ENCODE measurements at regions not wholly inside any gene's neighbourhood (a gene's known extent, or its start where the extent isn't known, plus 50 kb on each side); places are given as distances from the start of the nearest gene placed in this dataset.

DNA sequence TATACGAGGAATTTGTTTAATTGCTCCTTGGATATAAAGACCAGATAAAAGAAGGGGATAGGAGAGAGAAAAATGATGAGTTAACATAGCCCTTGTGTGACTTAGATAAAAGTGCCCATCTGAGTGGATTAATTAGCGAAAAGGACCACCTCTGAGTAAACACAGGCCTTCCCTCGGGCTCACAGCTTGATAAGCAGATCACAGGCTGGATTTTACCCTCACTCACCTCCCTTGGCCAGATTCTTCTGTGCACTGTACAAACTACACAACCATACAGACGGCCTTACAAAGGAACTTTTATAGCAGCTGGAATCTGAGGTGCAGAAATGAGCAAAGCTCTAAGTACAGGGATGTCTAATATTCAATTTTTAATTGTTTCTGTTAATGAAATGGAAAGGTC is 112.4 kb upstream of the STT3B start:
- peaks cover 0 to 2% of the 10 kb centered on the region in 2 donors for H3K27me3 Mint-ChIP-seq (ENCODE audit: low read depth in 2 of 2)
- no peak overlapping the region for H3K27ac ChIP-seq (ENCODE audit: low read length)
- TF ChIP-seq, protein P1, sequence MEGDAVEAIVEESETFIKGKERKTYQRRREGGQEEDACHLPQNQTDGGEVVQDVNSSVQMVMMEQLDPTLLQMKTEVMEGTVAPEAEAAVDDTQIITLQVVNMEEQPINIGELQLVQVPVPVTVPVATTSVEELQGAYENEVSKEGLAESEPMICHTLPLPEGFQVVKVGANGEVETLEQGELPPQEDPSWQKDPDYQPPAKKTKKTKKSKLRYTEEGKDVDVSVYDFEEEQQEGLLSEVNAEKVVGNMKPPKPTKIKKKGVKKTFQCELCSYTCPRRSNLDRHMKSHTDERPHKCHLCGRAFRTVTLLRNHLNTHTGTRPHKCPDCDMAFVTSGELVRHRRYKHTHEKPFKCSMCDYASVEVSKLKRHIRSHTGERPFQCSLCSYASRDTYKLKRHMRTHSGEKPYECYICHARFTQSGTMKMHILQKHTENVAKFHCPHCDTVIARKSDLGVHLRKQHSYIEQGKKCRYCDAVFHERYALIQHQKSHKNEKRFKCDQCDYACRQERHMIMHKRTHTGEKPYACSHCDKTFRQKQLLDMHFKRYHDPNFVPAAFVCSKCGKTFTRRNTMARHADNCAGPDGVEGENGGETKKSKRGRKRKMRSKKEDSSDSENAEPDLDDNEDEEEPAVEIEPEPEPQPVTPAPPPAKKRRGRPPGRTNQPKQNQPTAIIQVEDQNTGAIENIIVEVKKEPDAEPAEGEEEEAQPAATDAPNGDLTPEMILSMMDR (IDR thresholded peaks at IDR 0.05), result no peak
- no peaks in the 10 kb centered on the region for H3K36me3 Mint-ChIP-seq
- H3K9me3 ChIP-seq (ENCODE audit: control insufficient read depth, insufficient read depth, low read length), result no peaks in the 10 kb centered on the region
- no peaks in the 10 kb centered on the region for H3K9me3 Mint-ChIP-seq
- H3K27ac Mint-ChIP-seq, result no peak overlapping the region
- 84% methylated on average over 4 of the region's 4 CpGs for WGBS (ENCODE audit: insufficient coverage)
- H3K4me1 ChIP-seq (ENCODE audit: control insufficient read depth, insufficient read depth, low read length), result no peaks in the 10 kb centered on the region
- H3K36me3 ChIP-seq (ENCODE audit: control insufficient read depth, insufficient read depth, low read length), result no peaks in the 10 kb centered on the region
- H3K4me1 Mint-ChIP-seq, result peaks cover 6% of the 10 kb centered on the region in 2 donors
- no peak overlapping the region for H3K4me3 ChIP-seq (ENCODE audit: low read length)
- no peak for ATAC-seq
- no peak for DNase-seq
- intact Hi-C loops (cut with micrococcal nuclease), result no loop called here
- no peaks in the 10 kb centered on the region for H3K27me3 ChIP-seq (ENCODE audit: control insufficient read depth, insufficient read depth, low read length)
- no peak overlapping the region for H3K4me3 Mint-ChIP-seq

DNA sequence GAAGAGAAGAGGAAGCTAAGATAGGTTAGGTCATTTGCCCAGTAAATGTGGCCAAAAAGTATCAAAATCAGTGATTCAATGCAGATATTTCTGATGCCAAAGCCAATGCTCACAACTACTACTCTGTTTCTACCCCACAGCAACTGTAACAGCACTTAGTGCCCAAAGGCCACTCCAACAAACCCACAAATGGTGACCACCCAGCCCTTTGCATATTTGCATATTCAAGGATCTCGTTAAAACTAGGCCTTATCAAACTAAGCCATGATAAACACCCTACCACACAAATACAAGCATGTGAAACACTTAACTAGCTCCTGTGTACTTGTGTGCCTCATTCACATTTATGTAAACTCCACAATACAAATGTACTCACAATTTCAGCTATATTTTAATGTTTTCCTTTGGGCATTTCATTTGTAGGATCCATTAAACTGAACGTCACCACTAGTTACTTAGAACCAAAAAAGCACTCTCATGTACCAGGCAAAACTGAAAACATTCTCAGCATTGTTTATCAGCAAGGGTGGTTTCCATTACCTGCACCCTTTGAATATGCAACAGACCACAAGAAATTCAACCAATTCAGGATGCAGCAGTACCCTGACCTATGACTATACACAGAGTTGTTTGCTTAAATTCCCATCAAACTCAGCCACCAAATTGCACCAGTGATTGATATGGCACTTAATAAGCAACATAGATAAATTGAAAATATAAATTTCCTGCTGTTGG is 111.2 kb upstream of the STT3B start:
- intact Hi-C loops (cut with micrococcal nuclease), result no loop called here
- Histone ChIP-seq H3K4me1 (ENCODE audit: control insufficient read depth, insufficient read depth, low read length) (no peaks in the 10 kb centered on the region), H3K36me3 (ENCODE audit: control insufficient read depth, insufficient read depth, low read length) (no peaks in the 10 kb centered on the region), H3K27me3 (ENCODE audit: control insufficient read depth, insufficient read depth, low read length) (no peaks in the 10 kb centered on the region), H3K9me3 (ENCODE audit: control insufficient read depth, insufficient read depth, low read length) (no peaks in the 10 kb centered on the region), H3K27ac (ENCODE audit: low read length) (no peak overlapping the region), H3K4me3 (ENCODE audit: low read length) (no peak overlapping the region)
- DNase-seq, result peak in 1 of 2 donors; percentile 32
- peaks cover 6% of the 10 kb centered on the region in 2 donors for H3K4me1 Mint-ChIP-seq
- no peak overlapping the region for H3K27ac Mint-ChIP-seq
- H3K27me3 Mint-ChIP-seq (ENCODE audit: low read depth in 2 of 2), result peaks cover 0 to 2% of the 10 kb centered on the region in 2 donors
- no peaks in the 10 kb centered on the region for H3K36me3 Mint-ChIP-seq
- WGBS (ENCODE audit: insufficient coverage), result 64% methylated on average over 2 of the region's 2 CpGs
- H3K4me3 Mint-ChIP-seq, result no peak overlapping the region
- TF ChIP-seq, protein P1 (IDR thresholded peaks at IDR 0.05), result no peak
- H3K9me3 Mint-ChIP-seq, result no peaks in the 10 kb centered on the region
- ATAC-seq, result peak in 1 of 3 donors; percentile 48

DNA sequence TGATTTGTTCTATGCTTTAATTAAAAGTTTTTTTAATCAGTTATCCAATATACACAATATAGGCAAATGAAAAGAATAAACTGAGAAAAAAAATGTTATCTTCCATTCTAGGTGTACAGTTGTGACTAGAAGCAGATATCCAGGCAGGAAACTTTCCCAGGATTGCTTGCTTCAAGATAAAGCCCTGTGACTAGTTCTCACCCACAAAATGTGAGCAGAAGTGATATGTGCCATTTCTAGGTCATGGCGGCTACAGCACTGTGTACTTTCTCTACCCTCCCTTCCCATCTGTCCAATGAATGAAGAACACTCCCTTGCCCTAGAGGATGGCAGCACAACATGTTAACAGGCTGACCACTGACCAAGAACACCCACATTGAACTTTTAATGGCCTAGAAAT is 110.5 kb upstream of the STT3B start:
- WGBS (ENCODE audit: insufficient coverage), result 71% methylated on average over 1 of the region's 1 CpG
- peaks cover 6% of the 10 kb centered on the region in 2 donors for H3K4me1 Mint-ChIP-seq
- H3K4me3 ChIP-seq (ENCODE audit: low read length), result no peak overlapping the region
- H3K9me3 ChIP-seq (ENCODE audit: control insufficient read depth, insufficient read depth, low read length), result no peaks in the 10 kb centered on the region
- no peak overlapping the region for H3K4me3 Mint-ChIP-seq
- ATAC-seq (peak in 1 of 3 donors; percentile 28), DNase-seq (no peak)
- no peaks in the 10 kb centered on the region for H3K36me3 Mint-ChIP-seq
- H3K27me3 ChIP-seq (ENCODE audit: control insufficient read depth, insufficient read depth, low read length), result no peaks in the 10 kb centered on the region
- peaks cover 0 to 2% of the 10 kb centered on the region in 2 donors for H3K27me3 Mint-ChIP-seq (ENCODE audit: low read depth in 2 of 2)
- TF ChIP-seq, protein P1 (IDR thresholded peaks at IDR 0.05), result no peak
- H3K9me3 Mint-ChIP-seq, result no peaks in the 10 kb centered on the region
- no peak overlapping the region for H3K27ac ChIP-seq (ENCODE audit: low read length)
- intact Hi-C loops (cut with micrococcal nuclease), result no loop called here
- H3K4me1 ChIP-seq (ENCODE audit: control insufficient read depth, insufficient read depth, low read length), result no peaks in the 10 kb centered on the region
- H3K36me3 ChIP-seq (ENCODE audit: control insufficient read depth, insufficient read depth, low read length), result no peaks in the 10 kb centered on the region
- no peak overlapping the region for H3K27ac Mint-ChIP-seq

DNA sequence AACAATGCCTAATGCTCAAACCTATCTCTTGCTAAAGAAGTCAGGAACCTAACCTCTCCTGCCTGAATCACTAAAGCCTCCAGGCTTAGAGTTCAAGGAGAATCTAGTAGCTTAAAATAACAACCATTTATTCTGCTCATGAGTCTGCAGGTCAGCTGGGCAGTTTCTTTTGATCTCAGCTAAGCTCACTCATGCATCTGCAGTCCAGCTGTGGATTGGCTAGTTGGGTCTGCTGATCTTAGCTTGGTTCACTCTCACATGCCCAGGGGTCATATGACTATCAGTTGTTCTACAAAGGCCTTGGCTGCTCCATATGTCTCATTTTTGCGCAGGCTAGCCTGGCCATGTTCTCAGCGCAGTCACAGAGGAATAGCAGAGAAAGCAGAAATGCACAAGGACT is 109.2 kb upstream of the STT3B start:
- no peak overlapping the region for H3K27ac ChIP-seq (ENCODE audit: low read length)
- no peaks in the 10 kb centered on the region for H3K36me3 ChIP-seq (ENCODE audit: control insufficient read depth, insufficient read depth, low read length)
- no peaks in the 10 kb centered on the region for H3K4me1 ChIP-seq (ENCODE audit: control insufficient read depth, insufficient read depth, low read length)
- H3K27ac Mint-ChIP-seq, result no peak overlapping the region
- H3K4me3 Mint-ChIP-seq, result no peak overlapping the region
- no peak overlapping the region for H3K4me3 ChIP-seq (ENCODE audit: low read length)
- no peaks in the 10 kb centered on the region for H3K9me3 ChIP-seq (ENCODE audit: control insufficient read depth, insufficient read depth, low read length)
- H3K4me1 Mint-ChIP-seq, result peaks cover 6% of the 10 kb centered on the region in 2 donors
- 100% methylated on average over 2 of the region's 2 CpGs for WGBS (ENCODE audit: insufficient coverage)
- DNase-seq (no peak), ATAC-seq (no peak)
- no peaks in the 10 kb centered on the region for H3K36me3 Mint-ChIP-seq
- no peaks in the 10 kb centered on the region for H3K27me3 ChIP-seq (ENCODE audit: control insufficient read depth, insufficient read depth, low read length)
- TF ChIP-seq, protein P1 (IDR thresholded peaks at IDR 0.05), result no peak
- peaks cover 0 to 5% of the 10 kb centered on the region in 2 donors for H3K9me3 Mint-ChIP-seq
- H3K27me3 Mint-ChIP-seq (ENCODE audit: low read depth in 2 of 2), result peaks cover 0 to 5% of the 10 kb centered on the region in 2 donors
- intact Hi-C loops (cut with micrococcal nuclease), result no loop called here
